ENCODE measurements at regions not wholly inside any gene's neighbourhood (a gene's known extent, or its start where the extent isn't known, plus 50 kb on each side); places are given as distances from the start of the nearest gene placed in this dataset.

- no peak for TF ChIP-seq EZH2 (IDR thresholded peaks at IDR 0.05; ENCODE audit: insufficient read depth, low read length)
- TF ChIP-seq, protein P1, sequence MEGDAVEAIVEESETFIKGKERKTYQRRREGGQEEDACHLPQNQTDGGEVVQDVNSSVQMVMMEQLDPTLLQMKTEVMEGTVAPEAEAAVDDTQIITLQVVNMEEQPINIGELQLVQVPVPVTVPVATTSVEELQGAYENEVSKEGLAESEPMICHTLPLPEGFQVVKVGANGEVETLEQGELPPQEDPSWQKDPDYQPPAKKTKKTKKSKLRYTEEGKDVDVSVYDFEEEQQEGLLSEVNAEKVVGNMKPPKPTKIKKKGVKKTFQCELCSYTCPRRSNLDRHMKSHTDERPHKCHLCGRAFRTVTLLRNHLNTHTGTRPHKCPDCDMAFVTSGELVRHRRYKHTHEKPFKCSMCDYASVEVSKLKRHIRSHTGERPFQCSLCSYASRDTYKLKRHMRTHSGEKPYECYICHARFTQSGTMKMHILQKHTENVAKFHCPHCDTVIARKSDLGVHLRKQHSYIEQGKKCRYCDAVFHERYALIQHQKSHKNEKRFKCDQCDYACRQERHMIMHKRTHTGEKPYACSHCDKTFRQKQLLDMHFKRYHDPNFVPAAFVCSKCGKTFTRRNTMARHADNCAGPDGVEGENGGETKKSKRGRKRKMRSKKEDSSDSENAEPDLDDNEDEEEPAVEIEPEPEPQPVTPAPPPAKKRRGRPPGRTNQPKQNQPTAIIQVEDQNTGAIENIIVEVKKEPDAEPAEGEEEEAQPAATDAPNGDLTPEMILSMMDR (IDR thresholded peaks at IDR 0.05; ENCODE audit: insufficient read depth, low read depth, low read length) = no peak
Observed at GRCh38 chr18:38353149-38353548, 787.6 kb upstream of the CELF4 start.
